ENCODE measurements at regions not wholly inside any gene's neighbourhood (a gene's known extent, or its start where the extent isn't known, plus 50 kb on each side); places are given as distances from the start of the nearest gene placed in this dataset.

GRCh38 chr7:33761449-33762080, 143.8 kb upstream of the BMPER start:
- TF ChIP-seq POLR2AphosphoS5 (IDR thresholded peaks at IDR 0.05; ENCODE audit: low read depth, low read length) (no peak), REST (IDR thresholded peaks at IDR 0.05; ENCODE audit: insufficient read depth in 1 of 2, low read depth in 2 of 2, low read length in 2 of 2) (no peak), TAF1 (IDR thresholded peaks at IDR 0.05; ENCODE audit: borderline replicate concordance, insufficient read depth, low read length) (no peak), SIN3A (IDR thresholded peaks at IDR 0.05; ENCODE audit: borderline replicate concordance, insufficient read depth, low read length) (no peak)

Data from PFSK-1 (cell line).